SK-N-MC (cell line): ENCODE measurements at regions not wholly inside any gene's neighbourhood (a gene's known extent, or its start where the extent isn't known, plus 50 kb on each side); places are given as distances from the start of the nearest gene placed in this dataset.

Source experiments
- DNase-seq: peaks from one replicate; pipeline ENCODE4 v3.0.0-alpha.2; 2011; ENCODE audit warnings: low read depth, low spot score
- H3K27ac ChIP-seq: fragments of 200-600 bp; sonication (generic); 2 replicates; pipeline ENCODE4 v1.5.1; 2016; ENCODE audit warnings: mixed run types
- H3K36me3 ChIP-seq: fragments of 200-600 bp; sonication (generic); 2 replicates; pipeline ENCODE4 v1.6.1; 2017; ENCODE audit warnings: antibody characterized with exemption, low read length, mixed read lengths; ENCODE audit not compliant: insufficient read depth
- H3K4me3 ChIP-seq: fragments of 200-600 bp; sonication (generic); 2 replicates; pipeline ENCODE4 v1.5.1; 2016
- H3K9ac ChIP-seq: fragments of 200-600 bp; sonication (generic); 2 replicates; pipeline ENCODE4 v1.8.0; 2017; ENCODE audit warnings: mixed run types, mixed read lengths; ENCODE audit not compliant: insufficient read length
- H3K9me3 ChIP-seq: fragments of 200-600 bp; sonication (generic); 2 replicates; pipeline ENCODE4 v1.6.1; 2017; ENCODE audit warnings: low read depth, mild to moderate bottlenecking, antibody characterized with exemption, low read length, moderate library complexity, mixed read lengths
- EZH2 ChIP-seq: fragments of 200-600 bp; sonication (generic); IDR thresholded peaks from one replicate; pipeline ENCODE4 v1.6.1; 2017; ENCODE audit warnings: antibody characterized with exemption
- FOXP2 ChIP-seq: optimal IDR thresholded peaks from 2 replicates; pipeline ENCODE3; 2011; ENCODE audit warnings: mild to moderate bottlenecking, moderate library complexity; ENCODE audit not compliant: insufficient read depth; ENCODE audit errors: extremely low read length, control extremely low read depth
- POLR2AphosphoS5 ChIP-seq: IDR thresholded peaks from 2 replicates; pipeline ENCODE4 v1.6.1; 2012; ENCODE audit warnings: mild to moderate bottlenecking, low read depth, low read length, borderline replicate concordance

DNA sequence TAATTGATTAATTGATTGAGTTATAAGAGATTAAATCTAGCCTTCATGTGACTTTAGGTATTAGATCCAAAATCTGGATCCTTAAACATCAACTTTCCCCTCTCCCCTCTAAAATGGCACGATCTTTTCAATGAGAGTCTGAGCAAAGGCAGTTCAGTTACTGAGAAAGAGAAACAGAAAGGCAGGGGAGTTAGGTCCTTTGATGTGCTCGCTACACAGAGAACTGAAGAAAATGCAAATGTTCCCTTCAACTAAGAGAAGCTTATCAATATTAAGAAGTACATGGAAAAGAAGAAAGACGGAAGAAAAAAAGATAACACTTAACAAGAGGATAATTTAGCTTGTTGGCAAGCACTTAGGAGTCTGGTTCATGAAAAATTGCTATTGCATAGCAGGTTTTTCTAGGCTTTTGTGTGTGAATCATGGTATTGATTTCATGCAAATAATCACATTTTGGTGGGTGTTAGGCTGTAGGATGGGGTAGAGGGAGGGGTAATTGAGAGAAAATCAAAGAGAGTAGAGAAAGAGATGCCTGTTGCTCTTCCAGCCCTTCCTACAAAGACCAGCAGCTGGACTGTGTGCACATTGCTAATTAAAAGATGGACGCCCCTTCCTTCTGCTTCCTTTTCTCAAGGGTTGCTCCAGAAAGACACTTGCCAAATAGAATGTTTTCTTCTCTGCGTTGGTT, 307.6 kb upstream of the PLXNA2 start:
- no peak for DNase-seq
- H3K36me3 ChIP-seq, result no peaks in the 10 kb centered on the region
- H3K4me3 ChIP-seq, result no peak overlapping the region
- no peak overlapping the region for H3K27ac ChIP-seq
- TF ChIP-seq EZH2 (no peak), FOXP2 (no peak), POLR2AphosphoS5 (no peak)
- H3K9ac ChIP-seq, result no peak overlapping the region
- H3K9me3 ChIP-seq, result no peaks in the 10 kb centered on the region

- no peak for TF ChIP-seq EZH2
- TF ChIP-seq POLR2AphosphoS5, result no peak
- H3K27ac ChIP-seq, result no peak overlapping the region
- no peaks in the 10 kb centered on the region for H3K9me3 ChIP-seq
- no peak for DNase-seq
- no peak overlapping the region for H3K4me3 ChIP-seq
- H3K9ac ChIP-seq, result no peak overlapping the region
- H3K36me3 ChIP-seq, result no peaks in the 10 kb centered on the region
Observed at GRCh38 chr1:208552928-208553327, 308.7 kb upstream of the PLXNA2 start.

GRCh38 chr1:208556461-208556860, 312.3 kb upstream of the PLXNA2 start:
- no peaks in the 10 kb centered on the region for H3K36me3 ChIP-seq
- H3K27ac ChIP-seq, result no peak overlapping the region
- H3K4me3 ChIP-seq, result no peak overlapping the region
- H3K9ac ChIP-seq, result no peak overlapping the region
- no peak for TF ChIP-seq FOXP2
- no peak for DNase-seq
- no peaks in the 10 kb centered on the region for H3K9me3 ChIP-seq

- H3K4me3 ChIP-seq, result no peak overlapping the region
- no peak for DNase-seq
- H3K27ac ChIP-seq, result no peak overlapping the region
- H3K9ac ChIP-seq, result no peak overlapping the region
- no peaks in the 10 kb centered on the region for H3K36me3 ChIP-seq
- no peak for TF ChIP-seq FOXP2
- TF ChIP-seq EZH2, result no peak
- no peak for TF ChIP-seq POLR2AphosphoS5
- no peaks in the 10 kb centered on the region for H3K9me3 ChIP-seq
Observed at GRCh38 chr1:208557046-208557722, 313.0 kb upstream of the PLXNA2 start.

DNA sequence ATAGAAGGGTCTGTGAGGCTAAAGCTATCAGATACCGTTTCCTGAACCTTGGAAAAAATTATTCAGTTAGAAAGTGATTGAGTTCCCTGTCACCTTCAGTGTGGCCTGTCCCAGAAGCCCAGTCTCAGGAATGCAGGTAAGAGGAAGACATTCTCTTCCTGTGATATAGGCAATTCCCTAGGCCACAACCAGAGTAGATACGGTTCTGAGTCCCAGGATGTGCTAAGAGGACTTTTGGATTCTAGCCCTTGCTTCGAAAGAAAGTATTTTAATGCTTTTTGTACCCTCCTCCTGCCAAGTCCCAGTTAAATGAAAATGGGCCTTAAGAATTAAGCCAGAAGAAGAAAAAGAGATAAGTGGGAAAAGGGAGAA, 313.5 kb upstream of the PLXNA2 start:
- DNase-seq, result no peak
- Histone ChIP-seq H3K27ac (no peak overlapping the region), H3K4me3 (no peak overlapping the region), H3K9me3 (no peaks in the 10 kb centered on the region), H3K9ac (no peak overlapping the region), H3K36me3 (no peaks in the 10 kb centered on the region)
- TF ChIP-seq EZH2 (no peak), POLR2AphosphoS5 (no peak), FOXP2 (no peak)

- H3K36me3 ChIP-seq, result no peaks in the 10 kb centered on the region
- no peak overlapping the region for H3K27ac ChIP-seq
- H3K9me3 ChIP-seq, result no peaks in the 10 kb centered on the region
- TF ChIP-seq POLR2AphosphoS5 (no peak), EZH2 (no peak)
- no peak for DNase-seq
- H3K9ac ChIP-seq, result no peak overlapping the region
- no peak overlapping the region for H3K4me3 ChIP-seq
Observed at GRCh38 chr1:208559597-208560329, 315.6 kb upstream of the PLXNA2 start.

DNA sequence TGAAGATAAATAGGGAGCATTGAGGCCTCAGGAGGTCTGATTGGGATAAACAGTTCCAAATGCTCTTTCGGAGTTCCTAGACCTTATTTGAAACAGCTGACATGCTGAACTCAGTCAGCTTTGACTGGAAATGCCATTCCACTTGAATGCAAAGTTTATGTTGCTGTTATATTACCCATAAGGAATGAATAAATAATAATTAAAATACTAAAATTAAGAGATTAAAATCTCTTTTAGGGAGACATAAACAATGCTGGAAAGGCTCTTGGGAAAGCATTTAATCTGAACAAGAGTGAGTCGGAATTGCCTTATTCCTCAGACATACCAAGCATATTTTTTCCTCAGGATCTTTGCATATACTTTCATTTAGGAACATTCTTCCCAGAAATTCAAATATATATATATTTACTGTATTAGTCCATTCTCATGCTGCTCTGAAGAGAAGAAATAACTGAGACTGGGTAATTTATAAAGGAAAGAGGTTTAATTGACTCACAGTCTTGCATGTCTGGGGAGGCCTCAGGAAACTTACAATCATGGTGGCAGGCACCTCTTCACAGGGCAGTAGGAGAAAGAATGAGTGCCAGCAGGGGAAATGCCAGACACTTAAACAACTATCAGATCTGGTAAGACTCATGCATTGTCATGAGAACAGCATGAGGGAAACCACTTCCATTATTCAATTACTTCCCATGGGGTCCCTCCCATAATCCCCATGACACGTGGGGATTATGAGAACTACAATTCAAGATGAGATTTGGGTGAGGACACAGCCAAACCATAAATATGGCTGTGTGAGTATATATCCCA, 318.2 kb upstream of the PLXNA2 start:
- Histone ChIP-seq H3K36me3 (no peaks in the 10 kb centered on the region), H3K9ac (no peak overlapping the region), H3K9me3 (no peaks in the 10 kb centered on the region), H3K4me3 (no peak overlapping the region), H3K27ac (no peak overlapping the region)
- no peak for DNase-seq
- no peak for TF ChIP-seq EZH2
- no peak for TF ChIP-seq FOXP2
- no peak for TF ChIP-seq POLR2AphosphoS5

DNA sequence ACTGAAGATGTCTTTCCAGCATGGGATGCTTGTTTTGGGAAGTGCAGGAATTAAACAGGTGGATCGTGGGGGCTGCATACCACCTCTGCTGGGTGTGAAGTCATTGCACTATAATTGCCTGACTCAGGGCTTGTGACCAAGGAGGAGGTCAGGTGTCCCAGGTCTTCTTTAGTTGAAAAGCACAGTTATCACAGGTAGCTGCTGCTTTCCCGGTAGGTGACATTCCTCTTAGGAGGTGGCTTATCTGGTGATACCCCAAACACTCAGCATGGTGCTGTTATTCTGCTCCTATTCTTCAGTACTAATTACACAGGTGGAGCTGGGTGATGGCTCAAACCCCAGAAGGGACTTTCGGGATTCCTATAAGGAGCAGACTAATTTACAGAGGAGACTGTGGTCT, 320.3 kb upstream of the PLXNA2 start:
- Histone ChIP-seq H3K36me3 (no peaks in the 10 kb centered on the region), H3K4me3 (no peak overlapping the region), H3K9me3 (no peaks in the 10 kb centered on the region), H3K27ac (no peak overlapping the region), H3K9ac (no peak overlapping the region)
- TF ChIP-seq EZH2, result no peak
- TF ChIP-seq POLR2AphosphoS5, result no peak
- no peak for TF ChIP-seq FOXP2
- DNase-seq, result no peak

DNA sequence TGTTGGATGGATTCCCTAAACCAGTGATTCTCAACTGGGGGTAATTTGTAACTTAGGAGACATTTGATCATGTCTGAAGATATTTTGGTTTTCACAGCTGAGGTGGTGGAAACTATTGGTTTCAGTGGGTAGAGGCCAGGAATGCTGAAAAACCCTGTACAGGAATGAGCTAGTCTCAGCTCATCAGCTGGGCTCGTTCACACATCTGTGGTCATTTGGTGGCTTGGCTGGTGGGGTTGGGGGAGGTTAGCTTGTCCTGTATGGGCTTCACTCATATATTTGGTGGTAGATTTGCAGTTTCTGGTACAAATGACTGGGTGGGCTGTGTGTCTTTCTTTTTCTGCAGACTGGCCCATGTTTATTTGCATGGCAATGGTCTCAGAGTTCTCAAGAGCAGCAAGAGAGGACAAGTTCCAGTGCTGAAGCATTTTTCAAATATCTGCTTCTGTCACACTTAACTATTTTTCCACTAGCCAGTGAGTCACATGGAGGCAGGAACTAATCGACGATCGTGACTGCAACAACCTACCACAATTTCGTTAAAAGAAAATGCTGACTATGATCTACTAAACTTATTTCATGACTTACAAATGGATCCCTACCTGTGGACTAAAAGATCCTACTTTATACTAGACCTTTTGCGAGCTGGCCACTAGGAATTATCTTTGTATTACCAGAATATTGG, 321.7 kb upstream of the PLXNA2 start:
- Histone ChIP-seq H3K27ac (no peak overlapping the region), H3K9ac (no peak overlapping the region), H3K9me3 (no peaks in the 10 kb centered on the region), H3K36me3 (no peaks in the 10 kb centered on the region), H3K4me3 (no peak overlapping the region)
- DNase-seq, result no peak
- TF ChIP-seq EZH2, result no peak
- TF ChIP-seq POLR2AphosphoS5, result no peak
- no peak for TF ChIP-seq FOXP2
